ACC112 (cell line): ENCODE measurements at regions not wholly inside any gene's neighbourhood (a gene's known extent, or its start where the extent isn't known, plus 50 kb on each side); places are given as distances from the start of the nearest gene placed in this dataset.

Experiments used
- H2AFZ ChIP-seq: fragments of 200-600 bp; sonication (generic); one replicate; pipeline ENCODE4 v1.6.0; 2017; ENCODE audit warnings: antibody characterized with exemption, low read length; ENCODE audit not compliant: unreplicated experiment
- H3K27ac ChIP-seq: fragments of 200-600 bp; sonication (generic); 2 replicates; pipeline ENCODE4 v1.5.1; 2014; ENCODE audit warnings: low read depth, mild to moderate bottlenecking, antibody characterized with exemption, low read length, moderate library complexity
- H3K27me3 ChIP-seq: fragments of 200-600 bp; sonication (generic); 2 replicates; pipeline ENCODE4 v1.6.1; 2014; ENCODE audit warnings: mild to moderate bottlenecking, antibody characterized with exemption, low read length, moderate library complexity, mixed read lengths; ENCODE audit not compliant: insufficient read depth
- H3K36me3 ChIP-seq: fragments of 200-600 bp; sonication (generic); 2 replicates; pipeline ENCODE4 v1.6.1; 2016; ENCODE audit warnings: mild to moderate bottlenecking, antibody characterized with exemption, low read length, moderate library complexity, mixed read lengths; ENCODE audit not compliant: insufficient read depth
- H3K4me1 ChIP-seq: fragments of 200-600 bp; sonication (generic); one replicate; pipeline ENCODE4 v1.6.1; 2016; ENCODE audit warnings: low read length, mixed read lengths; ENCODE audit not compliant: insufficient read depth, unreplicated experiment, control insufficient read depth
- H3K4me3 ChIP-seq: fragments of 200-600 bp; sonication (generic); 2 replicates; pipeline ENCODE4 v1.5.1; 2014; ENCODE audit warnings: mild to moderate bottlenecking, low read depth, low read length
- H3K79me2 ChIP-seq: fragments of 200-600 bp; sonication (generic); one replicate; pipeline ENCODE4 v1.6.0; 2016; ENCODE audit warnings: low read length; ENCODE audit not compliant: control insufficient read depth, unreplicated experiment, insufficient read depth

DNA sequence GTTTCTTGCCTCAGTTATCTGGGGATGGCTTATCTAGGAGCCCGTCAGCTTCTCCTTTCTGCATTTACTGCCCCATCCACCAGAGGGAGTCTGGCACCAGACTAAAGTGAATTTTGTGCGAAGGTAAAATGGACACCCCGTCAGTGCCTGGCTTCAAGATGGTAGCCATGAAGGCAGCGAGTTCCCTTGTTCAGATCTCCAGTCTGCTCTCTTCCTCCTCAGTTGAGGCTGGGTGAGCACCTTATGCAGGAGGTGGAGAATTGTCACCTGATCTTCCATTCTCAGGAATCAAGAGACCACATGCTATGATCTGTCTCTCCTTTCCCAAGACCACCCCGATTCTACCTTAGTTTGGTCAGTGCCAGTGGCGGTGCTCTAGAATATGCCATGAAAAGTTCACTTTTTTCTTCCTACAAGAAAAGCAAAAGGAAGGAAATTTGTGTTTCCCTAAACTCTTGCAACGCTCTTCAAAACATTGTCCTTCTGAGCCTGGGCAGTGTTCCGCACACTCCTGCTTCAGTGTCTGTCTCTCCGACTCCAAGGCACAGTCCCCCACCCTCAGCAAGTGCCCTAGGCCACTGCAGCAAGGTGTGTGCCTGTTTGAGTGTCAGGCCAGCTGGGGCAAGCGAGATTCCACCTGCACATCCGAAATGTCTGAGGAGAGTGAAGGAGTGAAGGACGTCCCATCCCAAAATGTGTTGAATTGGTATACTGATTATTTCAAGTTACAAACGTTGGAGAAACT, 168.6 kb downstream of the SS18 start:
- H3K27ac ChIP-seq, result no peak overlapping the region
- no peaks in the 10 kb centered on the region for H3K36me3 ChIP-seq
- no peaks in the 10 kb centered on the region for H3K4me1 ChIP-seq
- 0 out of 2 replicates have a peak, but pooled peaks cover under 1% of the 10 kb centered on the region for H3K27me3 ChIP-seq
- H3K79me2 ChIP-seq, result no peaks in the 10 kb centered on the region
- no peak overlapping the region for H2AFZ ChIP-seq
- no peak overlapping the region for H3K4me3 ChIP-seq

DNA sequence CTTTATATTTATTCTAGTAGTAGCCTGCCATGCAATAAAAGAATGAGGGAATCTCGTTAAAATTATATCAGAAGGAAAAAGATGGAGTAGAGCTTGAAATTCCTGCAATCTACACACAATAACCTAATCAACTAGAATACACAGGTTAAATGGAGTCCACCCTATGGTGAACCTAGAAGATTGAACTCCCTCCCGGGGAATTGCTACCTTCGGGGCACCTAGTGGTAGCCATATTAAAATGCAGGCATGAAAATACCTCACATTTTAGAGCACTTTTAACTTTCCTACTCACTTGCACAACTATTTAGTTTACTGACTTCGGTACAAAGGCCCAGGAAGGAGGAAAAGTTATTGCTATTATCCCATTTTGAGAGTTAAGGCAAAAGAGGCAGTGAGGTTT, 174.5 kb downstream of the SS18 start:
- H3K36me3 ChIP-seq, result no peaks in the 10 kb centered on the region
- H2AFZ ChIP-seq, result no peak overlapping the region
- H3K4me1 ChIP-seq, result no peaks in the 10 kb centered on the region
- peaks cover 19% of the 10 kb centered on the region; the same call in 1 of the 2 replicates for H3K27me3 ChIP-seq
- no peak overlapping the region for H3K27ac ChIP-seq
- H3K4me3 ChIP-seq, result no peak overlapping the region
- H3K79me2 ChIP-seq, result no peaks in the 10 kb centered on the region

DNA sequence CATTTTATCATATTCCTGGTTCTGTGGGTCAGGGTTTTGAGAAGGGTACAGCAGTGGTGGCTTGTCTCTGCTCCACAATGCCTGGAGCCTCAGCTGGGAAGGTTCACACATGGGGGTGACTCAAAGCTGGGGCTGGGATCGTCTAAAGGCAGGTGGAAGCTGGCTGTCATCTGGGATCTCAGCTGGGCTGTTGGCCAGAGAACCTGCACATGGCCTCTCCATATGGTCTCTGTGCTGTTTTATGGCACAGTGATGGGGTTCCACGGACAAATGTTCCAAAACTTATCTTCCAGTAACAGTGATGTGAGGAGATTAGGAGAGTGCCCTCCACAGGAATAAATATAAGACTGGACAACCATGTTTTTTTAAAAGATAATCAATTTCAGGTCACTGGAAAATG, 191.4 kb downstream of the SS18 start:
- Histone ChIP-seq H3K27me3 (peaks cover 18% of the 10 kb centered on the region), H3K4me1 (no peaks in the 10 kb centered on the region), H3K27ac (no peak overlapping the region)

DNA sequence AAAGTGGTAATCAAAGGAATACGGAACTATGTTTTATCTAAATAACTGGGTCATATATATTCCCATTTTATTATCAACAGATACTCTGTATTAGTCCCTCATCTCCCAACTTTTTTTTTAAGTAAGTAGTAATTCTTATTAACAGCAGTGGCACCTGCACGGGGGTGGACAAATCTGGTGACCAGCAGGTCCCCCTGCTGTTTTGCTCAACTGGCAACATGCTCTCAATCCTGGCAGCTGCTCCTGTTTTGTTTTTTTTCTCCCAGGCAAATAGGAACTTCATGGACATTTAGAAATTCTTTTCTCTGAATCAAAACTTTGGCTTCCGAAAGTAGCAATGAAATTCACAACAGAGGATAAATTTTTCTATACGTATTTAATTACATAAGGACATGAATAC, 193.5 kb downstream of the SS18 start:
- no peak overlapping the region for H3K27ac ChIP-seq
- H2AFZ ChIP-seq, result no peak overlapping the region
- no peaks in the 10 kb centered on the region for H3K36me3 ChIP-seq
- no peaks in the 10 kb centered on the region for H3K4me1 ChIP-seq
- peaks cover 36% of the 10 kb centered on the region for H3K27me3 ChIP-seq
- no peak overlapping the region for H3K4me3 ChIP-seq
- H3K79me2 ChIP-seq, result no peaks in the 10 kb centered on the region

More for the DNA sequence above, 191.4 kb downstream of the SS18 start:
- H3K79me2 ChIP-seq, result no peaks in the 10 kb centered on the region
- no peak overlapping the region for H3K4me3 ChIP-seq
- no peak overlapping the region for H2AFZ ChIP-seq
- no peaks in the 10 kb centered on the region for H3K36me3 ChIP-seq

DNA sequence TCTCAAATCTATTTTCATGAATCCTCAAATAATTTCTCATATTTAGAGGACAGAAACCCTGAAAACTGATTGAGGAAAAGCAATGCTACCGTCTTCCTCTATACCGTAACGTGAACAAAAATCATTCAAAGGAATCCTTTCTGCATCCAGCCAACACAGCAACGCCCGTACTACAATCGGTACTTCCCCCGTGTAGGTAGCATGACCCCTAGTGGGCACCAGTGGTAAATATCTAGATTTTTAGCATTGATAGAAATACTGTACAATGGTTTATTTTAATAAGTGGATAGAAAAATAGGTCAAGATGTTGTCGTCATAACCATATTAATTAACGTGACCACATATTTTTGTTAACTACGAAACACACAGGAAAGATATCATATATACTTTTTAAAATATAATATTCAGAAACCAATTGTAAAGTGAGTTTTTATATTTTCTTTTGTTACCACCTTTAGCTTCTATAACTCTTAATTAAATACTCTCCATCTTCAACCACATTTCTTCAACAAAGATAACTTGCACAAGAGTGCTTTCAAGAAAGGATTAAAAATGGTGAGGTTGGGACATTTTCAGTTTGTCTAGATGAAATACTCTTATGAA, 194.1 kb downstream of the SS18 start:
- no peak overlapping the region for H3K27ac ChIP-seq
- H2AFZ ChIP-seq, result peak overlapping the region; percentile 51
- H3K27me3 ChIP-seq, result peaks cover 40% of the 10 kb centered on the region
- no peaks in the 10 kb centered on the region for H3K4me1 ChIP-seq
- H3K79me2 ChIP-seq, result no peaks in the 10 kb centered on the region
- H3K4me3 ChIP-seq, result no peak overlapping the region
- no peaks in the 10 kb centered on the region for H3K36me3 ChIP-seq

DNA sequence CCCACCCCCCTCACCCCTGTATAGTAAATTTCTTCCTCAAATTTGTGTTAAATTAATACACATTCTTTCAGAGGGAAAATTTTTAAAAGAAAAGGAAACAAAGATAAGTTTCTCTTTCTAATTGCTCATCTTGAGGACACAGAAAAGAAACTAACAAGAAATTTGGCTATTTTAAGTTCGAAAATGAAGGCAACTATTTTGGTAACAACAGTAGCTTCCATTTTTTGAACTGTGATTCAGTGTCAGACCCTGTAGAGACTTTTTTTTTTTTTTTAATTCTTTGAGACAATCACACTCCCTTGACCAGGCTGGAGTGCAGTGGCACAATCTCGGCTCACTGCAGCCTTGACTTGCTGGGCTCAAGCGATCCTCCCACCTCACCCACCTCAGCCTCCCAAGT, 194.9 kb downstream of the SS18 start:
- Histone ChIP-seq H3K4me3 (no peak overlapping the region), H2AFZ (no peak overlapping the region), H3K36me3 (no peaks in the 10 kb centered on the region), H3K4me1 (no peaks in the 10 kb centered on the region), H3K27ac (no peak overlapping the region), H3K27me3 (peaks cover 36% of the 10 kb centered on the region), H3K79me2 (no peaks in the 10 kb centered on the region)

DNA sequence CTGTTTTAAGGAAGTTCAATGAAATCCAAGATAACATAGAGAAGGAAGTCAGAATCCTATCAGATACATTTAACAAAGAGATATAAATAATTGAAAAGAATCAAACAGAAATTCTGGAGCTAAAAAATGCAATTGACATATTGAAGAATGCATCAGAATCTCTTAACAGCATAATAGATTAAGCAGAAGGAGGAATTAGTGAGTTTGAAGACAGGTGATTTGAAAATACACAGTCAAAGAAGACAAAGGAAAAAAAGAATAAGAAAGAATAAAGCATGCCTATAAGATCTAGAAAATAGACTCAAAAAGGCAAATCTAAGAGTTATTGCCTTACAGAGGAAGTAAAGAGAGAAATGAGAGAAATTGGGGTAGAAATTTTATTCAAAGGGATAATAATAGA, 204.1 kb downstream of the SS18 start:
- Histone ChIP-seq H3K27ac (no peak overlapping the region), H3K36me3 (no peaks in the 10 kb centered on the region), H2AFZ (no peak overlapping the region), H3K27me3 (peaks cover 17% of the 10 kb centered on the region), H3K4me1 (no peaks in the 10 kb centered on the region), H3K79me2 (no peaks in the 10 kb centered on the region), H3K4me3 (no peak overlapping the region)

DNA sequence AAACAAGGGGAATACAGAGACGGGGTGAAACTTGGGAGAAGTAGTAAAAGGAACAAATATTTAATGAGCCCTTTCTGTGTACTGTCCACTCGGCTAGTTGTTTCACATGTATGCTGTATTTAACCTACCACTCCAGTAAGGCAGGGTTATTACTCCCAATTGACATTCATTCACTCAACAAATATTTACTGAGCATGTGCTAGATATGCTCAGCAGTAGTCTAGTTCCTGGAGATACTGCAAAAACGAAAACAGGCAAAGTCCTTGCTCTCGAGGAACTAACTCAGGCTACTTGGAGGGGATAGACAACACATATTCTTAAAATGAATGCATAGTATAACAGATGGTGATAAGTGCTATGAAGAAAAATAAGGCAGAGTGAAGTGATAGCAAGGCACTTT, 207.3 kb downstream of the SS18 start:
- H3K27ac ChIP-seq, result no peak overlapping the region
- H3K36me3 ChIP-seq, result no peaks in the 10 kb centered on the region
- peaks cover 23% of the 10 kb centered on the region for H3K27me3 ChIP-seq
- H3K4me3 ChIP-seq, result no peak overlapping the region
- no peak overlapping the region for H2AFZ ChIP-seq
- no peaks in the 10 kb centered on the region for H3K79me2 ChIP-seq
- no peaks in the 10 kb centered on the region for H3K4me1 ChIP-seq

DNA sequence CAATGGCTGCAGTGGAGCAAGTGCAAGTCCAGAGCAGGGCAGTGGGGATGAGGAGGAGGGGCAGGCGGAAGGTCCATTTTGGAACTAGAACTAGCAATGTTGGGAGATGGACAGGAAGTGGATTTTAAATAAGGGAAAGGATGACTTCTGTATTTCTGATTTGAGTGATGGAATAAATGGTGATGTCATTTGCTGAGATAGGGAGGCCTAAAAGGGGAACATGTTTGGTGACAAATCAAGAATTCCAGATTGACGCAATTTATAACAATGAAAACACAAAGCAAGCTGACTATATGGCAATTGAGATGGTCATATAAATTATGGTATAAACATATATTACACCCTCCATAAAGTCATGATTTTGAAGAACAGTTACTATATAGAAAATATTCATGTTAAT, 209.3 kb downstream of the SS18 start:
- Histone ChIP-seq H3K79me2 (no peaks in the 10 kb centered on the region), H2AFZ (no peak overlapping the region), H3K36me3 (no peaks in the 10 kb centered on the region), H3K4me3 (no peak overlapping the region), H3K27ac (no peak overlapping the region), H3K27me3 (peaks cover 30% of the 10 kb centered on the region), H3K4me1 (no peaks in the 10 kb centered on the region)

DNA sequence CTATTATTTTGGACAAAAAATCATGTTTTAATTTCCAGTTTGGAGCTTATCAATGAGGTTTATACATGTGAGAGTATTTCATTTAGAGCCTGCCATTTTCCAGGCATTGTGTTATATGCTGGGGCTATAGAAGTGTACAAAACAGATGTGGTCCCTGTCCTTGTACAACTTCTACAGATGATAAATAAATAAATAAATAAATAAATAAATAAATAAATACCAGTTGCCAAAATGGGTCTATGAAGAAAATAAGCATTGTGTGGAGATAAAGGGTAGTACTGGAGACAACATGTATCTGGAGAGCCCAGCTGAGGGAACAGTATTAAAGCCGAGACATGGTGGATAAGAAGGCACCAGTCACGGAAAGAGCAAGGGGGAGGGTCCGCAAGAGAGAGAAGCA, 210.0 kb downstream of the SS18 start:
- Histone ChIP-seq H3K4me3 (no peak overlapping the region), H3K79me2 (no peaks in the 10 kb centered on the region), H2AFZ (no peak overlapping the region), H3K36me3 (no peaks in the 10 kb centered on the region), H3K27me3 (peaks cover 32% of the 10 kb centered on the region), H3K27ac (no peak overlapping the region), H3K4me1 (no peaks in the 10 kb centered on the region)

DNA sequence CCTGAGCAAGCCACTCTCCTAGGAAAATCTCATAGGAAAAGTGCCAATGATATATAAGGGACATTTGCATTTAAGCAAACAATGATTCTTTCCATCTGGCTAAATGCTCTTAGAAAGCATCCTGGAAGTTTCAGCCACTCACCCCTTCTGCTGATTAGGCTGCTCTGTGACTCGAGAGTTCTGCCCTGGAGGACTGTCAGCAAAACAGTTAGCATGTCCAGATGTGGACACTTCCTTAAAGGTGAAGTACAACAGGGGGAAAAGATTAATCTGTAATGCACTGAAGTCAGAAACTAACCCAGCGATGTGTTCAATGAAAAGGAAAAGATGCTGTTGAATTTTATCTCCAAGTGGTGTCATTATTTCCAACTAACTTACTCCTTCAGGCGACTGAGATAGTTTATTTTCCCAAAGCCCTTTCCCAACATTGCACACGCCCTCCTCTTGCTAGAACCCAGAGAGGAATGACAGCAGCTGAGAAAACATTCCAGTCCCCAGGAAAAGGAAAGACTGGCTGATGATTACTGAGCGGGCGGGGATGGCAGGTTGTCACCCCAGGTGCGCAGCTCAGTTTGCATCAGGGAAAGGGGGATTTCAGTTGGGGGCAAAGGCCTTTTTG, 214.0 kb downstream of the SS18 start:
- Histone ChIP-seq H3K79me2 (no peaks in the 10 kb centered on the region), H3K36me3 (no peaks in the 10 kb centered on the region), H2AFZ (no peak overlapping the region), H3K4me3 (no peak overlapping the region), H3K27ac (no peak overlapping the region), H3K27me3 (peaks cover 38% of the 10 kb centered on the region), H3K4me1 (no peaks in the 10 kb centered on the region)
